ENCODE measurements at regions not wholly inside any gene's neighbourhood (a gene's known extent, or its start where the extent isn't known, plus 50 kb on each side); places are given as distances from the start of the nearest gene placed in this dataset.

DNA sequence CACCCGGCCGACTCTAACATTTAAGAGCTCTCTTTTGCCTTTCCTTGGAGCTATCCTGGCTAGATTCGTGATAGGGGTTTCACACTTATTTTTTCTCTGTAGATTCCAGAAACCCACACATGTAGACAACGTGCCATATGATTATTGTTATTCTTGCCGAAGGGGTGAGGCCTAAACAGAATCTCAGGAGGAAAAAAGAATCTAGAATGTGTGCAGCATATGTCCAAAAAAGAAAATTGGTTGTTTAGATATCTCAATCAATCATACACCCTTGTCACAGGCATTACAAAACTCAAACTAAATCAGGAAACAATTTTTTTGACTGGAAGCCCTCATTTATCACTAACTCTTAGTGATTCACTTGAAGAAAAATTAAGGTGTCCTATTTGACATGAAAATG is 66.9 kb upstream of the TGM3 start:
- Histone ChIP-seq H3K27me3 (no peaks in the 10 kb centered on the region), H3K4me1 (no peaks in the 10 kb centered on the region), H3K9me3 (no peaks in the 10 kb centered on the region), H3K4me3 (no peak overlapping the region), H3K36me3 (no peaks in the 10 kb centered on the region), H3K27ac (no peak overlapping the region)
- ATAC-seq, result no peak
- TF ChIP-seq EP300 (IDR thresholded peaks at IDR 0.05) (no peak), POLR2A (IDR thresholded peaks at IDR 0.05) (no peak), POLR2AphosphoS5 (IDR thresholded peaks at IDR 0.05) (no peak)
- TF ChIP-seq, protein P1, sequence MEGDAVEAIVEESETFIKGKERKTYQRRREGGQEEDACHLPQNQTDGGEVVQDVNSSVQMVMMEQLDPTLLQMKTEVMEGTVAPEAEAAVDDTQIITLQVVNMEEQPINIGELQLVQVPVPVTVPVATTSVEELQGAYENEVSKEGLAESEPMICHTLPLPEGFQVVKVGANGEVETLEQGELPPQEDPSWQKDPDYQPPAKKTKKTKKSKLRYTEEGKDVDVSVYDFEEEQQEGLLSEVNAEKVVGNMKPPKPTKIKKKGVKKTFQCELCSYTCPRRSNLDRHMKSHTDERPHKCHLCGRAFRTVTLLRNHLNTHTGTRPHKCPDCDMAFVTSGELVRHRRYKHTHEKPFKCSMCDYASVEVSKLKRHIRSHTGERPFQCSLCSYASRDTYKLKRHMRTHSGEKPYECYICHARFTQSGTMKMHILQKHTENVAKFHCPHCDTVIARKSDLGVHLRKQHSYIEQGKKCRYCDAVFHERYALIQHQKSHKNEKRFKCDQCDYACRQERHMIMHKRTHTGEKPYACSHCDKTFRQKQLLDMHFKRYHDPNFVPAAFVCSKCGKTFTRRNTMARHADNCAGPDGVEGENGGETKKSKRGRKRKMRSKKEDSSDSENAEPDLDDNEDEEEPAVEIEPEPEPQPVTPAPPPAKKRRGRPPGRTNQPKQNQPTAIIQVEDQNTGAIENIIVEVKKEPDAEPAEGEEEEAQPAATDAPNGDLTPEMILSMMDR (IDR thresholded peaks at IDR 0.05), result no peak
- WGBS, 2 donors (ENCODE audit: low coverage in 1 of 2), result 74 to 81% methylated on average over 2 to 5 of the region's 5 CpGs

DNA sequence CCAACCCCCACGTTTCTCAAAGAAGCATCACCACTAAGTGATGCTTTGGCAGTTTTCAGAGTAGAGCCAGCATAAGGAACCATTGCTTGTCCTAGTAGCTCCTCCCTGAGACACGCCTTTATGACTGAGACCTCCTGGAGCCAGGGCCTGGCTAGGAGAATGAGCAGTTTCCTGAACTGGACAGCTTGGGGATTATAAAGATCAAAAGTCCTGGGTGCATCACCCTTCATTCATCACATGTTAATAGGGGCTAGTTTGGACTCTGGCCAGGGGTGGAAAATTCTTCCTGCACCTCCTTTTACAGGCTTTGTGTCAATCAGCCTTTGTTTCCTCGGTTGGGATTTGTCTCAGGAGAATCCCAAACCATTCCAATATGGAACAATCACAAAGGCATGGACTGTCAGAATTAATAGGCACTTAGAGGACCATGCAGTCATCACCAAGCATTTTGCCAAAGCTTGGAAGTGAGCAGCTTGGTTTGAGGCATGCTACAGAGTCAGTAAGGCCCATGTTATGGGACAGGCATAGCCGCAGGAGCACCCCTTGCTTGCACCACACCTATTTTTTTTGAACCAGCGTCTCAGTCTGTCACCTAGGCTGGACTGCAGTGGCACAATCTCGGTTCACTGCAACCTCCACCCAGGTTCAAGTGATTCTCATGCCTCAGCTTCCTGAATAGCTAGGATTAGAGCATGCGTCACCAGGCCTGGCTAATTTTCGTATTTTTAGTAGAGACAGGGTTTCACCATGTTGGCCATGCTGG is 64.9 kb upstream of the TGM3 start:
- TF ChIP-seq POLR2A (IDR thresholded peaks at IDR 0.05), result no peak
- TF ChIP-seq EP300 (IDR thresholded peaks at IDR 0.05), result no peak
- TF ChIP-seq, protein P1 (IDR thresholded peaks at IDR 0.05), result no peak
- no peak for TF ChIP-seq POLR2AphosphoS5 (IDR thresholded peaks at IDR 0.05)
- no peak for ATAC-seq
- H3K36me3 ChIP-seq, result no peaks in the 10 kb centered on the region
- H3K4me1 ChIP-seq, result no peaks in the 10 kb centered on the region
- H3K9me3 ChIP-seq, result no peaks in the 10 kb centered on the region
- H3K27ac ChIP-seq, result no peak overlapping the region
- no peaks in the 10 kb centered on the region for H3K27me3 ChIP-seq
- WGBS, 2 donors (ENCODE audit: low coverage in 1 of 2), result 82 to 86% methylated on average over 5 to 7 of the region's 8 CpGs
- H3K4me3 ChIP-seq, result no peak overlapping the region

DNA sequence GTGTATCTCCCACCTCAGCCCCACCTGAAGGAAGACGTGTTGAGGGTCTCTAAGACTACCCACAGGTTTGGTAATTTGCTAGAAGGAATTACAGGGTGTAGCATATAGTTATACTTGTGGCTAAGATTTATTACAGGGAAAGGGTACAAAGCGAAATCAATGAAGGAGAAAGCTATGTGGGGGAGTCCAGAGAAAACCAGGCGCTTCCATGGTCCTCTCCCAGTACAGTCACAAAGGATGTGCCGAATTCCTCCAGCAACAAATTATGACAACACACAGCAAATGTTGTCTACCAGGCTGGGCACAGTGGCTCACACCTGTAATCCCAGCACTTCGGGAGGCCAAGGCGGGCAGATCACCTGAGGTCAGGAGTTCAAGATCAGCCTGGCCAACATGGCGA is 64.1 kb upstream of the TGM3 start:
- H3K9me3 ChIP-seq, result no peaks in the 10 kb centered on the region
- ATAC-seq, result no peak
- WGBS, 2 donors (ENCODE audit: low coverage in 1 of 2), result 94 to 100% methylated on average over 3 to 4 of the region's 7 CpGs

DNA sequence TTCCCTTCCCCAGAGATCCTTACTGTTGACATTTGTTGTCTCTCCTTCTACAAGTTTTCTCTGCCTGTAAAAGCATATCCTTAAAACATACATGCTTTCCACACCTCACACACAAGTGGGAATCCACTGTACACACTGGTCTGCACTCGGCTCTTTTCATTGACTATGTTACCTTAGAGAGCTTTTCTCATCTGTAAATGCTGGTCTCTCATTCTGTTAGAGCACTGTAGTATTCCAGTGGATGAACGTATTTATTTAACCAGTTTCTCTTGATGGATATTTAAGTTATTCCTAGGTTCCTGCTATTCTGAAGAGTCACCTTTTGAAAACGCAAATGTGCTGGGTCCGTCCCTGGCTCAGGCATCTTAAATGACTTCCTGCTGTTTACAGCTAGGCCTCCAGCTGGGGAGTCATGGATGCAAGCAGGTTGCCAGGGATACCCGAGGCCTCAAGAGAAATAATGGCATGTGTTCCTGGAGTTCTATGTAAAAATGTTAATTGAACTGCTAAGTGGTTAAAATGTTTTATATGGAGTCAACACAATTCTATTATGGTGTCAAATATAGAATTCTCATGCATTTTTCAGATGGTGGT is 61.1 kb upstream of the TGM3 start:
- TF ChIP-seq POLR2A (IDR thresholded peaks at IDR 0.05) (no peak), POLR2AphosphoS5 (IDR thresholded peaks at IDR 0.05) (no peak), EP300 (IDR thresholded peaks at IDR 0.05) (no peak)
- TF ChIP-seq, protein P1 (IDR thresholded peaks at IDR 0.05), result no peak
- no peaks in the 10 kb centered on the region for H3K27me3 ChIP-seq
- no peak overlapping the region for H3K4me3 ChIP-seq
- 23 to 36% methylated on average over 4 to 5 of the region's 5 CpGs for WGBS, 2 donors (ENCODE audit: low coverage in 1 of 2)
- no peak overlapping the region for H3K27ac ChIP-seq
- no peak for ATAC-seq
- H3K36me3 ChIP-seq, result no peaks in the 10 kb centered on the region
- H3K4me1 ChIP-seq, result no peaks in the 10 kb centered on the region
- no peaks in the 10 kb centered on the region for H3K9me3 ChIP-seq

More for the DNA sequence above, 64.1 kb upstream of the TGM3 start:
- Histone ChIP-seq H3K27ac (no peak overlapping the region), H3K36me3 (no peaks in the 10 kb centered on the region), H3K4me3 (no peak overlapping the region), H3K27me3 (no peaks in the 10 kb centered on the region), H3K4me1 (no peaks in the 10 kb centered on the region)
- TF ChIP-seq, protein P1 (IDR thresholded peaks at IDR 0.05), result no peak
- TF ChIP-seq POLR2AphosphoS5 (IDR thresholded peaks at IDR 0.05) (no peak), EP300 (IDR thresholded peaks at IDR 0.05) (no peak), POLR2A (IDR thresholded peaks at IDR 0.05) (no peak)

DNA sequence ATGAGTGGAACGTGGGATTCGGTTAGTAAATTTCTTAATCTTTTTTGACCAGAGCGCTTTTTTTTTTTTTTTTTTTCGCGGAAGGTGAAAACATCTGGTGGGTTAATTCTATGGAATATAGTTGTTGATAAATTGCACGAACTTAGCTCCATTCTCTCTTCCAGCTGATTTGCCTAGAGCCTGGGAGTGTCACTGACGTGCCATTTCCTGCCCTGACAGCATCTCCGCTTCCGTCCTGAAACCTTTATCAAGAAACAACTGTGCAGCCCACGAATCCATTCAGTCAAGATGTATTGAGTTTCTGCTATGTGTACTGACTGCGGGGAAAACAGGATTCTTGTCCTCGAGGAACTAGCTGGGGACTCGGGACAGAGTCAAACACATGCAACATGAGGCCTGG is 59.5 kb upstream of the TGM3 start:
- no peaks in the 10 kb centered on the region for H3K36me3 ChIP-seq
- no peak for ATAC-seq
- H3K9me3 ChIP-seq, result no peaks in the 10 kb centered on the region
- no peaks in the 10 kb centered on the region for H3K4me1 ChIP-seq
- no peak overlapping the region for H3K27ac ChIP-seq
- 32 to 36% methylated on average over 7 to 12 of the region's 13 CpGs for WGBS, 2 donors (ENCODE audit: low coverage in 1 of 2)
- no peak overlapping the region for H3K4me3 ChIP-seq
- no peaks in the 10 kb centered on the region for H3K27me3 ChIP-seq
- TF ChIP-seq POLR2A (IDR thresholded peaks at IDR 0.05) (no peak), EP300 (IDR thresholded peaks at IDR 0.05) (no peak), POLR2AphosphoS5 (IDR thresholded peaks at IDR 0.05) (no peak)
- TF ChIP-seq, protein P1 (IDR thresholded peaks at IDR 0.05), result no peak
